GM19467 (cell line): ENCODE measurements at regions not wholly inside any gene's neighbourhood (a gene's known extent, or its start where the extent isn't known, plus 50 kb on each side); places are given as distances from the start of the nearest gene placed in this dataset.

ENCODE experiments used
- ATAC-seq: cut with Tn5 transposase; IDR thresholded peaks from one replicate; pipeline ENCODE4 v1.9.1; 2021; ENCODE audit warnings: mild to moderate bottlenecking, moderate library complexity; ENCODE audit not compliant: unreplicated experiment

DNA sequence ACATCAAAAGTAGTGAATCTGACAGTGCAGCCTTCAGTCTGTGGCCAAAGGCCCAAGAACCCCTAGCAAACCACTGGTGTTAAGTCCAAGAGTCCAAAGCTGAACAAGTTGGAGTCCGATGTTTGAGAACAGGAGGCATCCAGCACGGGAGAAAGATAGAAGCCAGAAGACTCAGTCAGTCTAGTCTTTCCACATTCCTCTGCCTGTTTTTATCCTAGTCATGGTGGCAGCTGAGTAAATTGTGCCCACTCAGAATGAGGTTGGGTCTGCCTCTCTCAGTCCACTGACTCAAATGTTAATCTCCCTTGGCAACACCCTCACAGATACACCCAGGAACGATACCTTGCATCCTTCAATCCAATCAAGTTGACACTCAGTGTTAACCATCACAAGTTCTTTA lies 1255.4 kb downstream of the LRFN5 start:
- no peak for ATAC-seq

DNA sequence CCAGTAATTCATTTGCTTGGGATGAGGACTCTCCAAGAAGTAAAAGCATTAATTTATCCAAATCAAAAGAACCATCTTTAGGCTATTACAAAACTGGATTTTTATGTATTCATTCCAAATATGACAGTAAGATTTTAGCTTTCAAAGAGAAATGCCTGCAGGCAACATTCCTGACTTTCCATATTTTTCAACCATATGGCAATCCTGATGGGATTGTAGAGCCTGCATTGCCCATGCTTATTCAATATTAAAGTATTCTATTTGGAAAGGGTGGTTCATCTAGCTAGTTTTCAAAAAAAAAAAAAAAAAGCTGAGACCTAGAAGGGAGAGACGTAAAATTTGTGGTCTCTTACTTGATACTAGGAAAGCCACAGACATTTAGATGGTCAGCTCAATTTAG lies 1253.7 kb downstream of the LRFN5 start:
- ATAC-seq, result no peak

DNA sequence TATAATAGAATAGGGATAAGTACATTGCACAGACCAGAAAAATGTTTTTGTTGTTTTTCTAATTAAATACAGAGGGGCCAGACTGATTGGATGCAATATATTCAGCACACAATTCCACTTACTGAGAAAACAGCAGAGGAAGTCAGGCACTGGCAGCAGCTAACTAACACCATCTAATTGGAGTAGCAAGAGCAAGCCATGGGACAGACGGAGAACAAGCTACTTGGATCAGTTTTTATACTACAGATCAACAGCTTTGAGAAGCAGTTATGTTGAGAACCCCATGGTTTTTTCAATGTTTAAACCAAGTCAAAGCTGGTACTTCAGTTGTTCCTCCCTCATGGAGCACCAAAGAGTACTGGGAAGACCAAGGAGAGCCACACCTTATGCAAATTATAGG lies 1249.4 kb downstream of the LRFN5 start:
- no peak for ATAC-seq

DNA sequence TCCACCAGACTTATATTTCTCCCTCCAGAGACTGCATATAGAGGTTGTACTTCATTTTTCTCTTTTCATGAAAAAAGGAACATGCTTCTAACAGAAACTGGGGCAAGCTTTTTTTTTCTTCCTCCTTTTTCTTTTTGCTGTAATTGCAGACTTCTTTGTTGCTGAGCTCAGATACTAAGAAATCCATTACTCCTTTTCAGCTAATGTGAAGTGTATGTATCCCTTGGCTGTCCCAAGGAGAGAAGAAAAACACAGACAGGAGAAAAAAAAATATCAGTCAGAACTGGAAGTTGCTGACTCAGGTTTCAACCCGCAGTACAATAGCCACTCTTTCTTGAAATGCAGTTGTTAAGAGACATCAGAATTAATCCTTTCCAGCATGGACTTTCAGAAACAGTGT lies 1248.4 kb downstream of the LRFN5 start:
- ATAC-seq, result no peak

DNA sequence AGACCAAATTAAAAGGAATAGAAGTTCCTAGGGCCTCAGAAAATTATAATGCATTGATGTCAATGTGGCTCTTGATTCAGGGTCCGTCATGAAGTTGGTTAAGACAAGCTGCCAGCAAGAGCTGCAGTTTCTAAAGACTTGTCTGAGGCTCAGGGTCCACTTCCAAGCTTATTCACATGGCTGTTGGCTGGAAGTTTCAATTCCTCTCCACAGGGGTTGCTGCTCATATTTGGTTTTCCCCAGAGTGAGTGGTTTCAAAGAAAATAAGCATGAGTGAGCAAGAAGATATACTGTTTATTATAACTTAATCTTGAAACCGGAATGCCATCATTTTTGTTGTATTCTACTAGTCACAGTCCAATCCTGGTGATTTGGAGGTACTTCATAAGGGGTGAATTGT lies 1247.4 kb downstream of the LRFN5 start:
- ATAC-seq, result no peak

DNA sequence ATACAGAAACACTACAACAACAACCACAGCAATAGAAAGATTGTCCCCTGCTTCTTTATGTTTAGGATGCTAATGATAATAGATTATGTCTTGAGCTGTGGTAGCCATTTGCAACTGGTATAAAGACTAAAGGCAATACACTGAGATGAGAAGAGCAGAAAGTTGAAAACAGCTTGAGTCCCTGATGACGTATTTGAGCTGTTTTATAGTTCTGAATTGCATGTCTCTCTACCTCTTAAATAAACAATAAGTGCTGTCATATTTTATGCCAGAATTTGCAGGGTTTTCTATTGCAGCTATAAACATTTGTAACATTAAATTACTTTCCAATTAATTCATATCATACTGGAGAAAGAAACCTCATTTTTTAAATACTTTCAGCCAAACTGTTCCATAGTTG lies 1242.0 kb downstream of the LRFN5 start:
- no peak for ATAC-seq

DNA sequence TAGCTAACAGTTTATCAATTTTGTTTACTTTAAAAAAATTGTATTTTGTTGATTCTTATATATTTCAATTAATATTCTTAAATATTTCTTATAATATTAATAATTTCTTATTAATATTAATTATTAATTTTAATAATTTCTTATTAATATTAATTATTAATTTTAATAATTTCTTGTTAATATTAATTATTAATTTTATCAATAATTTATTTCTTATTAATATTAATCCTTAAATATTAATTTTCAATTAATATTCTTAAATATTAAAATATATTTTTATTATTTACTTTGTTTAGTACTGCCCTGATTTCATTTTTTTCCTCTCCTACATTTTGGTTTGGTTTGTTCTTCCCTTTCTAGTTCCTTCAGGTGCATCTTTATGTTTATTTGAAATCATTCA lies 1208.1 kb downstream of the LRFN5 start:
- no peak for ATAC-seq

DNA sequence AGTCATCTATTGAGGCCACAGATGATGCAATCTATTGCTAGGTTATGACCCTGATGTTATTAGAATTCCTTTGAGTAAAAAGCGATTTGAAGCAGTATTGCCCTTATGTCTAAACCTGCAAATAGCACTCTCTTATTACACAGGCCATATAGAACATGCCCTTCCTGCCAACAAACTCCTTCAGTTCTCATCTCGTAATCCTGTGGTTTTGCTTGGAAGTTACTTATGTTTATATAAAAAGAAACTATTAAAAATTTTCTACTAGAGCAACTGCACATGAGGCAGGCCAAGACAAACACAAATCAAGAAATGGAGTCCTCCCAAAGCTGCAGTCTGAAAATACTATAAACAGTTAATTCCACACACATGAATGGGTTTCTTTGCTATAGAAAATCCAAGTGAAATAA lies 1200.2 kb downstream of the LRFN5 start:
- no peak for ATAC-seq

DNA sequence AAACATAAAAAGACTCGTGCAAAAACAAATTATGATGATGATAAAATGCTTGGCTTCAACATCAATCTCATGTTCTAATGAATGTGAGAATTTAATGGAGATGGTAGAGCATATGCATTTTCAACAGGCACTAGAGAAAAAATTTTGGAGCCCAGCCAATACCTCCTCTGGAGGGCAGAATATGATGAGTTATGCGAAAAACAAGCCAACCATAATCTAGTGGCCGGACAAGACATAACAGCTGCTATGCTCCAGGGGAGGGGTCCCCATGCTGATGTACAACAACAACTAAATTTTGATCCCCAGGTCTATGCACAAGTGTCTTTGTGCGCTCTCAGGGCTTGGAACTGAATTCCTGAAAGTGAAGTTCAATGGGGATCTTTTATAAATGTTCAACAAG lies 1197.5 kb downstream of the LRFN5 start:
- no peak for ATAC-seq

DNA sequence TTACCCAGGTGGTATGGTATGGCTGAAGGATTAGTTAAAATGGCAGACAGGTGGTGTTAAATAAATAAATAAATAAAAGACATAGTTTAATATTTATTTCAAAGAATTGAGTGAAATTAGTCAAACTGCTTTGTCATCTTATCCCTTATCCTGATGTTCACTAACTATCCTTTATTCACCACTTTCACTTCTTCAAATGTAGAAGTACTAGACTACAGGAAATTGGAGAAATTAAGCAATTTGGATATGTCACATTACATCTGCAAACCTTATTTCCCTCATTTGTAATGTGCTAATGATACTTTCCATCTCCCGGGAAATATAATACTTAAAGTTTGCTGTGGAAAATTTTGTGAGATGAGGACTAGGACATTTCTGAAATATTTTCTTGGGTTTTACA lies 1195.7 kb downstream of the LRFN5 start:
- no peak for ATAC-seq

DNA sequence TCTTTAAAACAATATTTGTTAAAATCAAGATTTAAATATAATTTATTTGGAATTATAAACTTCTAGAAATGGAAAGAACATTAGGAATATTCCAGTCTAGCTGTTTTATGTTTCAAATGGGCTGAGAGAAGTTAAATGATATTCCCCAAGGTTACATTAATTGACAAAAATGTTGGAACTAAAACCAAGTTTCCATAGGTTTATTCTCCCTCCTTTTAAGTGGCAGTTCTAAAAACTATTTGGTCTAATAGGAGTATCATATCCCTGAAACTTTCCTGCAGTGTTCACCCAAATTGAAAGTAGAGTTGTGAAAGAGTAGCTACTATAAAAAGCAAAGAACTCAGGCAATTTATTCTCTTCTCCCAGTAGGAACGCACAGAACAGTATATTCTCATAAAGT lies 1185.5 kb downstream of the LRFN5 start:
- ATAC-seq, result no peak

DNA sequence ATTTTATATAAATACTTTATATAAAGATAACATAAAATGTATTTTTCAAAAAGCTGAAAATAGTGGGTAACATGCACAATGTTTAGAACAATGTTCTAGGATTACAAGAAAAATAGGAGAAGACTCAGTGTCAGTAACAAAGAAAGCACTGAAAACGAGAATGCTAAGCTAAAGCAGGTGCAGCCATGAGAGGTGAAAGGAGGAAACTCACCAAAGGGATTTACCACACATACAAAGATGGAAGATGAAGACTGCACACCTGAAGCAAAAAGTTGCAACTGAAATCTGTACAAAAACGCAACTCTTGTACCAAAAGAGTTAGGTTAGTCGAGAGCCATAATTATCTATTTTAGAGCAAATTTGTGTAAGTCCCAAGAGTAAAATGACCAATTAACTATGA lies 1176.1 kb downstream of the LRFN5 start:
- no peak for ATAC-seq

DNA sequence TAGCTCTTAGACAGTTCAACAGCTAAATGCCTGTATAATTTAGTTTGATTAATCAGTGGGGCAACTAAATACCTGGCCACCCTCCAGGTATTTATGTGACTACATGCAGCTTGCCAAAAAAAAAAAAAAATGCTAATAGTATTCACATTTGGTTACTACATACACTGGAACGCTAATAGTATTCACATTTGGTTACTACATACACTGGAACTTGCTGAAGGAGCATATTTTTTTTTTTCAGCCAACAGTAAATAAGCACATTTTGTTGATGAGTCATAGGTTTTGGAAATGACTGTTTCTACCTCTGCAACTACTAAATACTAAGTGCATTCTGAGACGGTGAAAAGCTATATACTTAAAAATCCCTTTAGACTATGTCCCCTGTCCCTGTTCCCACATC lies 1172.3 kb downstream of the LRFN5 start:
- ATAC-seq, result no peak

DNA sequence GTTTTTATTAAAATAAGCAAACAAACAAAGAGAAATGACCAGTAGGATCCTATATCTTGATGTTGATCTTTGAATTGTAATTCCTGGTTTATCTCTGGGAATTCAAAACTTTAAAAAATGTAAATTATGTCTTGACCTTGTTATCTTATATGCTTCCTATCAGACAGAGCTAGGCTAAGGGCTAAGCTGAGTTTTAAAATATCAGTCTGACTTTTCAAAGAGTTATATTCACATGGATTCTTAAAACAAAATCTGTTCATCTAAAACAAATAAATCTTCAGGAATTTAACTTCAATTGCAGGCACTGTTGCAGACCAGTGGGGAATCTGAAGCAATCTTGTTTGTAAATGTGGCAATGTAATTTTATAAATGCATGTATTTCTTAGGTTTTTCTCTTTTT lies 1144.1 kb downstream of the LRFN5 start:
- ATAC-seq, result no peak

DNA sequence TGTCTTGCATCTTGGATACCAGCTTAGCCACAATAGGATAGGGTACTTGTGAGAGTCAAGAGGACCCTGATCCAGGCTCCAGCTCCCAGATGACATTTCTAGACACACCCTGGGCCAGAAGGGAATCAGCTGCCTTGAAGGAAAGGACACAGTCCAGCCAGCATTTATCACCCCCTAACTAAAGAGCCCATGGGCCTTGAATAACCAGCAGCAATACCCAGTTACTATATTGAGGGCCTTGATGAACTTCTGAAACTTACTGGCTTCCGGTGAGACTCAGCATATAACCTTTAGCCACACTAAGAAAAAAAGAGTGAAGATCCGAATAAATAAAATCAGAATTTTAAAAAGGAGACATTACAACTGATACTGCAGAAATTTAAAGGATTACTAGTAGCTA lies 1135.4 kb downstream of the LRFN5 start:
- no peak for ATAC-seq

DNA sequence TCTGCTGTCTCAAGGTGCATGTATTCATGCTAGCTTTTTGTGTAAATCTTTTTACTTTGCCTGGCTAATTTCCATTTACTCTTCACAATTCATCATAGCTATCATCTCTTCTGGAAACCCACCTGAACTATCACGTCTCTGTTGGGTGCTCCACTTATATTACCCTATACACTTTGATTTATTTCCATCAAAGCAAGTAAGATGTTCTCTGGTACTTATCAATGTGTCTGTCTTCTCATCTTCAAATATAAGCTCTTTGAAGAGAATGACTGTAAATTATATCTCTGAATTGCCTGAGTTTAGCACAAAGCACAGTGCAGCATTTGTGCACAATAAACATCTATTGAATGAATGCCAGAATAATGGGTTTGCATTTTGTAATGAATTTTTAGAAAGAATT lies 1129.7 kb downstream of the LRFN5 start:
- no peak for ATAC-seq

DNA sequence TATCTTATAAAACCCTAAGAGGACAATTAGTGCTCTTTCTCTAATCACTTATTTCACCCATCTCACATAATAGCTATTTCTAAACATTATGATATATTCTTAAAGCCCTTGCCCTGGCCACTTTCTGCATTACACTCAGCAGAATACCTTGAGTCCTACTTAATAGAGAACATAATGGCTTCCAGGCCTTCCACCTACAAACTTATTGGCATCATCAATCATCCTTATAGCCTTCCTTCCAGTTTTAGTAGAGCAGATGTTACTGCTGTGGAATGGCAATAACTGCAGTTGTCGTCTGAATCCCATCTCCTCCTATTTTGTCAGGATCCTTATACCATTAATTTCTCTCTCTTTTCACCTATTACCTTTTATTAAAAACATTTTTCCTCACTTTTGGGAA lies 1127.4 kb downstream of the LRFN5 start:
- no peak for ATAC-seq

DNA sequence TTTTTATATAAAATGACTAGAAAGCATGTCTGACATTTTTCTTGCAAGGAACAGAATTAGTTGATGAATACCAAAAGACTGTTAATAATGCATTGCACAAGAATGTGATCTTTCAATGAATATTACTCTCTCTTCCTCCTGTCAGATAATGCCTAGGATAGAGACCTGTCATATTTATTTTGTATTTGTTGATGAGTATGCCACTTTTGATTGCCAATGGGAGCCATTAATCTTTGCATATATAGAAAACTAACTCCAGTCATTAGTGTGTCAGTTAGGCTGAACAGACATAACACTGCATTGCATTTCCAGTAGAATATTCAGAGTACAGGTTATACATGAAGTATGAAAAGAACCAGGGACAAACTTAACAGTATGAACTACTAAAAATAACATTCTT lies 1125.3 kb downstream of the LRFN5 start:
- no peak for ATAC-seq

DNA sequence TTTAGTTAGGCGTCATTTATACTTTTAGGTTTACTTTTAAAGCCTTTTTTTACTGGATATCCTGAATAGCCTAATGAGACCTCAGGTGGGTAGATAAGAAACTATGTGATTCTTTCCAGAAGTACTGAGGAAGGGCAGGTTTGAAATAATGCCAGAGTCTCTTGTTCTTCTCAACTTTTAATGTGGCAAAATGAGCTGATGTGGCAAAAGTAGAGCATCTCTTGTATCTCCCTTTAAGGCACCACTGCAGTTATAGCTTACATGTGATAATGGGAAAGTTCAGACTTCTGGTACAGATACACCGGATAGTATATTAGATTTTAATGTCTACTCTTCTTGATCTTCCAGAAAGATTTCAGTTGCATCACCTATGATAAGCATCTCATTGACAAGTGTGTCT lies 1124.8 kb downstream of the LRFN5 start:
- no peak for ATAC-seq

DNA sequence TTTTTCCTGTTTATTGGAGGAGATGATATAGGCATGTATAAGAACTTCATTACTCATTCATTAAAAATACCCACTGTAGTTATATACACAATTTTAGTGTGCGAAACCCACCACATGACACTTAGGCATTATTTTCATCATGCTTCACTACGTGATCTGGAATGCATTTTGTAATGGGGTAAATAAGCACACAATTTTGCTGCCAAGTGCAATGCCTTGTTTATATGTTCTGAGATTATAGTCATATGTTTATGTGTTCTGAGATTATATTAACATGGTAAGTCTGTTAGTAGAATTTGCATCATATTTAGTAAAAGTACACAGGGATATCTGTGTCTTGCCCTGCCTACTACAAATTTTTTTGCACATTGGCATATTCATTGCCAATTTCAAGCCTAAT lies 1123.0 kb downstream of the LRFN5 start:
- ATAC-seq, result no peak

DNA sequence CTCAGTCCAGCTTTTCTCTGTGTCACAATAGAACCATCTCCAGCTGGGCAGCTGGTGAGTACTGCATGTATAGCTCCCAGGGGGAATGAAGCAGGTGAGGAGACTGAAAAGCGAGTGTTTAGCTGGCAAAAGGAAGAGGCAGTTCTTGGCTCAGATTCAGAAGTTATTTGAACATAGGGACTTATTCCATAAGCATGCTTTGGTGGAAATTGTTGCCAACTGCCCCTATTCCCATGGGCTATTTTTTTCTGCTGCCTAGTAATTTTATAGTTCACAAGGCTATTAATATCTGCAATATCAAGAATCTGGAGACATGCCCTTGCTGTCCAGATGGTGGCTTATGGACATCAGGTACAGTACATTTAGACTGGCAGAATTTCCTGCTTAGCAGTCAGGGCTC lies 1112.7 kb downstream of the LRFN5 start:
- ATAC-seq, result no peak

DNA sequence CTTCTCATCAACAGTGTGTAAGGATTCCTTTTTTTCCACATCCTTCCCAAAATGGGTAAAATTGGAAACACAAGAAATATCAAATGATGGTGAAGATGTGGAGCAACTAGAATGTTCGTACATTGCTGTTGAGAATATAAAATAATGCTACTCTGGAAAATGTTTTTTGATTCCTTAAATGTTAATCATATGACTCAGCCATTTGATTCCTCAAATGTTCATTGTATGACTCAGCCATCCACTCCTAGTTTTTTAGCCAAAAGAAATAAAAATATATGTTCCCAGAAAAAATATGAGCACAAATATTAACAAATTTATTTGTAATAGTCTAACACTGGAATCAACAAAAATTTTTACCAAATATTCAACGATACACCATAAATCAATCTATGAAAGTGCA lies 1108.6 kb downstream of the LRFN5 start:
- ATAC-seq, result no peak

DNA sequence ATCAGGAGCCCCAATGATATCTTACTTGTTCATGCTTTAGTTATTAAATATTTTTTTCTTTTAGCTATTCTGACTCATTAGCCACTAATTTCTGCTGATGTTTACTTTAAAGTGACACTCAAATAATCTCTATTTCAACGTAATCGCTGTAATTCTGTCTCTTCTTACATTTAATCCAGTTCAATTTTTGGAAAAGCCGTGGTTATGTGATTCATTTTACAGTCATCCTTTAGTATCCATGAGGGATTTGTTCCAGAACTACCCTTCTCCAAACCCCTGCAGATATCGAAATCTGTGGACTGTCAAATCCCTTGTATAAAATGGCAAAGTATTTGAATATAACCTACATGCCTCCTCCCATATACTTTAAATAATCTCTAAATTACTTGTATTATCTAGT lies 1103.4 kb downstream of the LRFN5 start:
- no peak for ATAC-seq

DNA sequence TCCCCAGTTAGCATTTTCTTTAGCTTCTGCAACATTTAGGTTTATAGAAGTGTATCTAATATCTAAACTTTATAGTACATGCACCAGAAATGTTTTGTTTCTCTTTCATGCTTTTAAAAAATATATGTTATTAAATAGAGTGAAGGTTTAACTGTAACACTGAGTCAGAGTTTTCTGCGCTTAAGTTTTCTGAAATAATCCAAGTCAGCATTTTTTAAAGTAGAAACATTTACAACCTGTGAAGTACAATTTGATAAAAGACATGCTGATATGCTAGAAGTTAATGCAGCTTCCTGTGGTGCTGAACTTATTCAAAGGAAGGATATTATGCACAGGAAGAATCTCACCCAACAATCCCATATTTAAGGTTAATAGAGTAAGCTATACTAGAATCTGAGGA lies 1096.8 kb downstream of the LRFN5 start:
- ATAC-seq, result no peak
